Smooth muscle cell (in vitro differentiated cells): ENCODE measurements at regions not wholly inside any gene's neighbourhood (a gene's known extent, or its start where the extent isn't known, plus 50 kb on each side); places are given as distances from the start of the nearest gene placed in this dataset.
A peak's percentile ranks its signal among the peaks of the same experiment; 100 is the strongest.

Experiments
- DNase-seq: peaks from one replicate; lab custom pipeline; 2025; ENCODE audit not compliant: unreplicated experiment; lab: John Stamatoyannopoulos, UW
- H2AFZ ChIP-seq: fragments of 200-600 bp; sonication (generic); 2 replicates; pipeline ENCODE4 v1.6.0; 2016; ENCODE audit warnings: antibody characterized with exemption, low read depth, mild to moderate bottlenecking
- H3F3A ChIP-seq: fragments of 200-600 bp; sonication (generic); 2 replicates; pipeline ENCODE4 v1.6.0; 2017; ENCODE audit warnings: antibody characterized with exemption, low read depth
- H3K27ac ChIP-seq: fragments of 200-600 bp; sonication (generic); 2 replicates; pipeline ENCODE4 v1.5.1; 2016; ENCODE audit warnings: low read depth, mild to moderate bottlenecking
- H3K27me3 ChIP-seq: fragments of 200-600 bp; sonication (generic); 2 replicates; pipeline ENCODE4 v1.6.1; 2016; ENCODE audit warnings: low read depth, mild to moderate bottlenecking
- H3K36me3 ChIP-seq: fragments of 200-600 bp; sonication (generic); 2 replicates; pipeline ENCODE4 v1.5.1; 2016; ENCODE audit warnings: low read depth
- H3K4me1 ChIP-seq: fragments of 200-600 bp; sonication (generic); 2 replicates; pipeline ENCODE4 v1.5.1; 2016; ENCODE audit warnings: low read depth
- H3K4me2 ChIP-seq: fragments of 200-600 bp; sonication (generic); 2 replicates; pipeline ENCODE4 v1.6.0; 2016; ENCODE audit warnings: mild to moderate bottlenecking
- H3K4me3 ChIP-seq: fragments of 200-600 bp; sonication (generic); 2 replicates; pipeline ENCODE4 v1.5.1; 2016; ENCODE audit warnings: mild to moderate bottlenecking
- H3K79me2 ChIP-seq: fragments of 200-600 bp; sonication (generic); 2 replicates; pipeline ENCODE4 v1.6.0; 2016; ENCODE audit warnings: low read depth, mild to moderate bottlenecking
- H3K9ac ChIP-seq: fragments of 200-600 bp; sonication (generic); 2 replicates; pipeline ENCODE4 v1.6.0; 2016; ENCODE audit warnings: low read depth
- H3K9me3 ChIP-seq: fragments of 200-600 bp; sonication (generic); replicated peaks from 2 replicates; pipeline ENCODE4 v1.5.1; 2016; ENCODE audit warnings: low read depth
- H4K20me1 ChIP-seq: fragments of 200-600 bp; sonication (generic); 2 replicates; pipeline ENCODE4 v1.6.0; 2016; ENCODE audit warnings: low read depth
- CTCF ChIP-seq: fragments of 200-600 bp; sonication (generic); IDR thresholded peaks from 2 replicates; pipeline ENCODE4 v1.5.1; 2017; ENCODE audit warnings: borderline replicate concordance, mild to moderate bottlenecking, antibody characterized with exemption; ENCODE audit not compliant: insufficient read depth, poor library complexity, severe bottlenecking
- WGBS: methylation state at CpG from one replicate; pipeline ENCODE4 v1.1.7; 2016; ENCODE audit warnings: low lambda C conversion rate; 5-methylcytosine and 5-hydroxymethylcytosine counted together

GRCh38 chr20:57070296-57070695 is 196.1 kb downstream of the BMP7 start:
- H3K27me3 ChIP-seq: no peaks in the 10 kb centered on the region
- no peak for TF ChIP-seq CTCF
- no peak overlapping the region for H3K27ac ChIP-seq
- 100% methylated on average over 1 of the region's 1 CpG for WGBS
- DNase-seq: no peak
- no peaks in the 10 kb centered on the region for H4K20me1 ChIP-seq
- H3K4me2 ChIP-seq: no peak overlapping the region
- H3K9ac ChIP-seq: no peak overlapping the region
- H3F3A ChIP-seq: peaks cover 9% of the 10 kb centered on the region
- H3K4me3 ChIP-seq: no peak overlapping the region
- no peaks in the 10 kb centered on the region for H3K9me3 ChIP-seq
- H3K36me3 ChIP-seq: no peaks in the 10 kb centered on the region
- no peaks in the 10 kb centered on the region for H3K79me2 ChIP-seq
- no peak overlapping the region for H2AFZ ChIP-seq
- peaks cover 23% of the 10 kb centered on the region for H3K4me1 ChIP-seq

- H4K20me1 ChIP-seq: no peaks in the 10 kb centered on the region
- H3K4me2 ChIP-seq: peak overlapping the region; percentile 81
- H3K9me3 ChIP-seq: no peaks in the 10 kb centered on the region
- no peaks in the 10 kb centered on the region for H3K36me3 ChIP-seq
- peaks cover 9% of the 10 kb centered on the region for H3F3A ChIP-seq
- H3K4me3 ChIP-seq: peak overlapping the region; percentile 32
- TF ChIP-seq CTCF: no peak
- H3K9ac ChIP-seq: peak overlapping the region; percentile 56
- no peaks in the 10 kb centered on the region for H3K79me2 ChIP-seq
- H2AFZ ChIP-seq: peak overlapping the region; percentile 8
- H3K27ac ChIP-seq: peak overlapping the region; percentile 48
- WGBS: 5% methylated on average over 14 of the region's 14 CpGs
- H3K4me1 ChIP-seq: peaks cover 13% of the 10 kb centered on the region
- H3K27me3 ChIP-seq: no peaks in the 10 kb centered on the region
- DNase-seq: no peak
Observed at GRCh38 chr20:57071283-57071731, 195.1 kb downstream of the BMP7 start.

GRCh38 chr20:57071954-57072583 is 194.4 kb downstream of the BMP7 start:
- no peaks in the 10 kb centered on the region for H3K36me3 ChIP-seq
- peak overlapping the region; percentile 81 for H3K4me2 ChIP-seq
- H4K20me1 ChIP-seq: no peaks in the 10 kb centered on the region
- peaks cover 11% of the 10 kb centered on the region for H3K4me1 ChIP-seq
- no peak for DNase-seq
- no peaks in the 10 kb centered on the region for H3K79me2 ChIP-seq
- H3F3A ChIP-seq: peaks cover 6% of the 10 kb centered on the region
- H2AFZ ChIP-seq: no peak overlapping the region
- WGBS: 55% methylated on average over 8 of the region's 8 CpGs
- H3K9ac ChIP-seq: peak overlapping the region; percentile 56
- no peak overlapping the region for H3K4me3 ChIP-seq
- no peak for TF ChIP-seq CTCF
- H3K27me3 ChIP-seq: no peaks in the 10 kb centered on the region
- peak overlapping the region; percentile 48 for H3K27ac ChIP-seq
- H3K9me3 ChIP-seq: no peaks in the 10 kb centered on the region

GRCh38 chr20:57073402-57073801 is 193.0 kb downstream of the BMP7 start:
- DNase-seq: no peak
- no peaks in the 10 kb centered on the region for H3K9me3 ChIP-seq
- H3F3A ChIP-seq: peaks cover 6% of the 10 kb centered on the region
- no peaks in the 10 kb centered on the region for H3K36me3 ChIP-seq
- H4K20me1 ChIP-seq: no peaks in the 10 kb centered on the region
- peaks cover 11% of the 10 kb centered on the region for H3K4me1 ChIP-seq
- H3K27me3 ChIP-seq: no peaks in the 10 kb centered on the region
- no peak overlapping the region for H3K4me3 ChIP-seq
- H3K4me2 ChIP-seq: no peak overlapping the region
- no peaks in the 10 kb centered on the region for H3K79me2 ChIP-seq
- H3K27ac ChIP-seq: no peak overlapping the region
- no peak for TF ChIP-seq CTCF
- H3K9ac ChIP-seq: no peak overlapping the region
- WGBS: 93% methylated on average over 8 of the region's 8 CpGs
- H2AFZ ChIP-seq: no peak overlapping the region
